Stimulated activated naive B cell treated with anti-CD40 and anti-IgM and Interleukin-4, amounts not matched to agents 10 μg/mL and 1 μg/mL and 100 μg/mL, for 72 hours (primary cell): ENCODE measurements at regions not wholly inside any gene's neighbourhood (a gene's known extent, or its start where the extent isn't known, plus 50 kb on each side); places are given as distances from the start of the nearest gene placed in this dataset.

ENCODE experiments used
- ATAC-seq, 2 donors: fragments of 150-1000 bp; cut with Tn5 transposase; replicated peaks; 2 replicates each; pipeline ENCODE4 v1.10.0; 2021; ENCODE audit warnings: moderate library complexity in 1 of 2
- DNase-seq: peaks from one replicate; pipeline ENCODE4 v3.0.0; 2021
- H3K27ac Mint-ChIP-seq: one replicate; pipeline ENCODE4 v1.8.0; 2022; ENCODE audit warnings: mild to moderate bottlenecking, mixed read lengths
- H3K27me3 Mint-ChIP-seq, 2 donors: one replicate each; pipeline ENCODE4 v1.8.0; 2022; ENCODE audit warnings: mixed read lengths in 2 of 2
- H3K36me3 Mint-ChIP-seq, 2 donors: one replicate each; pipeline ENCODE4 v1.8.0; 2022; ENCODE audit warnings: mixed read lengths in 2 of 2, mild to moderate bottlenecking in 1 of 2
- H3K4me1 Mint-ChIP-seq, 2 donors: one replicate each; pipeline ENCODE4 v1.8.0; 2022; ENCODE audit warnings: mixed read lengths in 2 of 2, mild to moderate bottlenecking in 1 of 2
- H3K4me3 Mint-ChIP-seq, 2 donors: one replicate each; pipeline ENCODE4 v1.8.0; 2022; ENCODE audit warnings: mild to moderate bottlenecking in 2 of 2, mixed read lengths in 2 of 2, moderate library complexity in 1 of 2
- H3K9me3 Mint-ChIP-seq, 2 donors: one replicate each; pipeline ENCODE4 v1.8.0; 2022; ENCODE audit warnings: mixed read lengths in 2 of 2, mild to moderate bottlenecking in 1 of 2

DNA sequence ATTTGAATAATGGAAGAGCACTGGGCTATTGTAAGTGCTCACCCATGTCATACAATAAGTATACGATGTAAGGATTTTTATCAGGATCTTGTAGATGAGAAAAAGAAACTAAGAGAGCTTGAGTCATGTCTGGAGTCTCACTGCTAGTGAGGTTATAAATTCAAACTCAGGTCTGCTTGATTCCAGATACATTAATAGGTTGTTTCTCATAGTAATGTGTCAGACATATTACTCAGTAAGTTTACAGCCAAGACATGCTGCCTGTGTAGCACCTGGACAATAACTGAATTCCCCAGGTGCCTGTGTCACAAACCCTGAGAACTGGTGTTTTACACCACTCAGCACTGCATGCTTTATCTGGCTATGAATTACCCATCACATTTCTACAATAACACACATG is 216.9 kb upstream of the LRP1B start:
- H3K27me3 Mint-ChIP-seq = no peaks in the 10 kb centered on the region
- H3K4me1 Mint-ChIP-seq = no peaks in the 10 kb centered on the region
- DNase-seq (no peak), ATAC-seq (no peak)
- H3K9me3 Mint-ChIP-seq = peaks cover 0 to 2% of the 10 kb centered on the region in 2 donors
- no peak overlapping the region for H3K27ac Mint-ChIP-seq
- H3K4me3 Mint-ChIP-seq = no peak overlapping the region
- H3K36me3 Mint-ChIP-seq = no peaks in the 10 kb centered on the region

DNA sequence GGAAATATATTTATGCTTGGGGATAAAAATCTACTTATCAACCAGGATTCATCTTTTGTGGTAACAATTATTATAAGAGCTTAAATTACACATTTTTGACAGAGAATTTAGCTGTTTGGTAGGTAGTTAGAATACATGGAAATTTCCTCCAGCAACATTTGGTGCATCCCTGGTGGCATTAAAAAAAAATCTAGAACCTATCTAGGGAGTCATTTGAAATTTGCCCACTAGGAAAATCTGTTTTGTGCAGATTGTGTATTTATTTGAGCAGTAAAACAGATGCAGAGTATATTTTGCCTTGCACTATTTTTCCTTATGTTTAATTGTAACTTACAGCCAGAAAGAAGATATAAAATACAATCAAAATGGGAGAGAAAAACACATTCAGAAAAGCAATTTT is 208.4 kb upstream of the LRP1B start:
- H3K9me3 Mint-ChIP-seq = peaks cover 0 to 2% of the 10 kb centered on the region in 2 donors
- no peak overlapping the region for H3K27ac Mint-ChIP-seq
- ATAC-seq = no peak
- DNase-seq = no peak
- no peak overlapping the region for H3K4me3 Mint-ChIP-seq
- no peaks in the 10 kb centered on the region for H3K36me3 Mint-ChIP-seq
- no peaks in the 10 kb centered on the region for H3K4me1 Mint-ChIP-seq
- no peaks in the 10 kb centered on the region for H3K27me3 Mint-ChIP-seq

DNA sequence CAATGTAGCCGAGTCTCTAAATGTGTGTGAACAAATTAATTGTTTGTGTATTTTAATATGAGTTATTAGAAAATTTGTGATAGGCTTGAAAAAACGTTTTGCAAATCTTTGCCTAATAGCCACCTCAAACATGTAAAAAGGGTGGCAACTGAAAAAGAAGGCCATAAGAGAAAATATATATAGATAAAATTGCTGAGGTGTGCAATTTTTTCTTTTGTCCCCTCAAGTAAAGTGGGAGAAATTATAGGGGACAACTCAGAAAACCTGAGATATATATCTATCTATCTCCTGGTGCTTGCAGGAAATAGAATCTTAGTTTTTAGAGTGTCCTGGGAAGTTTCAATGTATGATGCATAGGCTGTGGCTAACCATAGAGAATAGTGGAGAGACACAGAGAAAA is 201.4 kb upstream of the LRP1B start:
- no peak overlapping the region for H3K4me3 Mint-ChIP-seq
- H3K27me3 Mint-ChIP-seq = no peaks in the 10 kb centered on the region
- H3K9me3 Mint-ChIP-seq = no peaks in the 10 kb centered on the region
- H3K36me3 Mint-ChIP-seq = no peaks in the 10 kb centered on the region
- no peaks in the 10 kb centered on the region for H3K4me1 Mint-ChIP-seq
- H3K27ac Mint-ChIP-seq = no peak overlapping the region
- ATAC-seq = no peak
- DNase-seq = no peak

DNA sequence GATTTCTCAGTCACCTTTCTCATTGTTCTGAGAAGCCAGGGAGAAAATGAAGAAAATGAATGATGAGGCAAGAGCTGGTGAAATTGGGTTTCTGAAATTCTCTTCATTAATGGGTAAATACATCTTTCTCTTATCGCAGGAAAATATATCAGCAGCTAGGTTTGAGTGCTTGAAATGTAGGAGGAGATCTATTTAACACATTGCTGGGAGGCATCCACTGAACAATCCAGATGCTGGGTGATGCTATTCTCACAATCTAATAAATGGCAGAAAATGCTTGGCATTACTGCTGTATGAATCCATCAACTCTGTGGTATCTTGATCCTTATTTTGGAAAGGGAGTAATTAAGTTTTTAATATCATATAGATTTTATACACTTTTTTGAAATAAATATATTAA is 199.6 kb upstream of the LRP1B start:
- H3K36me3 Mint-ChIP-seq = no peaks in the 10 kb centered on the region
- H3K4me3 Mint-ChIP-seq = no peak overlapping the region
- DNase-seq (no peak), ATAC-seq (no peak)
- H3K27ac Mint-ChIP-seq = no peak overlapping the region
- no peaks in the 10 kb centered on the region for H3K9me3 Mint-ChIP-seq
- no peaks in the 10 kb centered on the region for H3K27me3 Mint-ChIP-seq
- H3K4me1 Mint-ChIP-seq = no peaks in the 10 kb centered on the region

GRCh38 chr2:142325870-142326269 is 195.1 kb upstream of the LRP1B start:
- no peak for ATAC-seq
- no peaks in the 10 kb centered on the region for H3K27me3 Mint-ChIP-seq
- no peaks in the 10 kb centered on the region for H3K4me1 Mint-ChIP-seq

GRCh38 chr2:142323206-142323605 is 192.4 kb upstream of the LRP1B start:
- DNase-seq = no peak
- no peak for ATAC-seq
- Mint-ChIP-seq H3K4me3 (no peak overlapping the region), H3K4me1 (no peaks in the 10 kb centered on the region), H3K27me3 (no peaks in the 10 kb centered on the region), H3K36me3 (no peaks in the 10 kb centered on the region), H3K9me3 (no peaks in the 10 kb centered on the region), H3K27ac (no peak overlapping the region)

More at GRCh38 chr2:142325870-142326269, 195.1 kb upstream of the LRP1B start:
- Mint-ChIP-seq H3K27ac (no peak overlapping the region), H3K36me3 (no peaks in the 10 kb centered on the region), H3K9me3 (no peaks in the 10 kb centered on the region), H3K4me3 (no peak overlapping the region)
- no peak for DNase-seq

DNA sequence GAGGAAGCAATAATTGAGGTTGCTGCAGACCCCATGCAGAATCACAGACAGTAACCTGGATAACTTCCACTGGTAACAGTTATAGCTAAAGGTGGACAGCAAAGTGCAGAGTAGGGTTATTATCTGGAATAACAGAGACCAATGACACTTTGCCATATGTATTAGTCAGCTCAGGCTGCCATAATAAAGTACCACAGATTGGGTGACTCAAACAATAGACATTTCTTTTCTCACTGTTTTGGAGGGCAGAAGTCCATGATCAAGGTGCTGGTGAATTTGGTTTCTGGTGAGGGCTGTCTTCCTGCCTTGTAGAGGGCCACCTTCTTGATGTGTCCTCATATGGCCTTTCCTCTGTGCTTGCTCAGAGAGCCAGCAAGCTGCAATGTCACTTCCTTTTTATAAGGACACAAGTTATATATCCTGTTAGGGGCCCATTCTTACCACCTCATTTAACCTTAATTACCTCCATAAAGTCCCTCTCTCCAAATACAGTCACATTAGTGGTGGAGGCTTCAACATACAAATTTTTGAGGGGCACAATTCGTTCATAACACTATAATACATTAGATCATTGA is 191.0 kb upstream of the LRP1B start:
- Mint-ChIP-seq H3K27me3 (no peaks in the 10 kb centered on the region), H3K27ac (no peak overlapping the region), H3K4me1 (no peaks in the 10 kb centered on the region), H3K36me3 (no peaks in the 10 kb centered on the region), H3K4me3 (no peak overlapping the region), H3K9me3 (no peaks in the 10 kb centered on the region)
- DNase-seq (no peak), ATAC-seq (no peak)

DNA sequence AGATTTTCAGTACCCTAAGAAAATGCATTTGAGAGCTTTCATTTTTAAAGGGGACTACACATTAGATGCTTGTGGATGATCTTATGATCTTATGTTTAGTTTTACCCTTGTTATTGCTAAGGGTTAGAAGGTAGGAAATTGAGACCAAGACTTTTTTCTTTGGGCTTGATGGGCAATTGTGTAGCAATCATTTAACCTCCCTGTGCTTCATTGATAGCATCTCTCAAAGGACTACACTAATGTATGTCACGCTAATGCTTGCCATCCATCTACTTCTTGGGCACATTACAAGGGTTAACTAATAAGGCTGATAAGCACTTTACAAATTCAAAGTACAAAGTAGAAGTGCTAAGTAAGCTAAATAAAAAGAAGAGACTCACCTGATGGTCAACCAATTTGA is 189.3 kb upstream of the LRP1B start:
- ATAC-seq (no peak), DNase-seq (no peak)
- H3K36me3 Mint-ChIP-seq = no peaks in the 10 kb centered on the region
- H3K9me3 Mint-ChIP-seq = no peaks in the 10 kb centered on the region
- no peaks in the 10 kb centered on the region for H3K27me3 Mint-ChIP-seq
- H3K4me3 Mint-ChIP-seq = no peak overlapping the region
- H3K27ac Mint-ChIP-seq = no peak overlapping the region
- H3K4me1 Mint-ChIP-seq = no peaks in the 10 kb centered on the region

DNA sequence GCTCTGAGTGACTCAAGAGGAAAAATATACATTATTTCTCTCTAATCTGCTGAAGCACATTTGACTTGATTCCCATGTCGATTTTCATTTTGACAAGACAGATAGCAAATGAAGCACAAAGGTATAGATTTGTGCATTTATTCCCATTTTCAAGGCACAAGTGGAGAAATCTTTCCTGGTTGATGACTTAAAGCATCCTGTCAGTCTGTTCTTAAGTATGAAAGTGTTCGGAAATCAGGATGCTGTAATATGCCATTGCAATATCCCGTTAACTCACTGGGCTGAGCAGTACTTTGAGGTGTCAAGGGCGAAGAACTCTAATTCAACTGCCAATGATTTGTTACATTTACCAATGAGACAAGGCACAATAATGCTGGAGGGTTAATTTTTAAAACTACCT is 185.2 kb upstream of the LRP1B start:
- H3K27me3 Mint-ChIP-seq = no peaks in the 10 kb centered on the region
- no peak for DNase-seq
- no peaks in the 10 kb centered on the region for H3K4me1 Mint-ChIP-seq
- no peak overlapping the region for H3K4me3 Mint-ChIP-seq
- no peak overlapping the region for H3K27ac Mint-ChIP-seq
- ATAC-seq = no peak
- H3K36me3 Mint-ChIP-seq = no peaks in the 10 kb centered on the region
- H3K9me3 Mint-ChIP-seq = peaks cover 7% of the 10 kb centered on the region in 2 donors

DNA sequence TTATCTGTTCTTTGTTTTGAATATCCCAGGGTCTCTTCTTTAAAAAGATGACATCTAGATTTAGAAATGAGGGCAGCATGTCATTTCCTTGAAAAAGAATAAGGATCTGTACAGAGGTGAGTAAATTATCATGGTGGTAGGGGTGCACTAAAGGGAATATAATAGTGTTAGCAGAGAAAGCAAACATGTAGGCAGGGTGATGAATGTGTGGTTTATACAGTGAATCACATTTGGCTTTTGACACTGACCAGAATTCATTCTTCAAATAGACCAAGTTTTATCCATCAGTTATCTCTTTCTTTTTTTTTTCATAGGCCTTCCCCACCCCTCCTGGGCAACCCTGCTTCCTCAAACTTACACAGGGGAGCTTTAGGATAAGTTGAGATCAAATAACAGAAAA is 184.5 kb upstream of the LRP1B start:
- no peak for ATAC-seq
- Mint-ChIP-seq H3K27ac (no peak overlapping the region), H3K27me3 (no peaks in the 10 kb centered on the region), H3K9me3 (peaks cover 11% of the 10 kb centered on the region in 2 donors), H3K4me3 (no peak overlapping the region), H3K36me3 (no peaks in the 10 kb centered on the region), H3K4me1 (no peaks in the 10 kb centered on the region)
- no peak for DNase-seq

DNA sequence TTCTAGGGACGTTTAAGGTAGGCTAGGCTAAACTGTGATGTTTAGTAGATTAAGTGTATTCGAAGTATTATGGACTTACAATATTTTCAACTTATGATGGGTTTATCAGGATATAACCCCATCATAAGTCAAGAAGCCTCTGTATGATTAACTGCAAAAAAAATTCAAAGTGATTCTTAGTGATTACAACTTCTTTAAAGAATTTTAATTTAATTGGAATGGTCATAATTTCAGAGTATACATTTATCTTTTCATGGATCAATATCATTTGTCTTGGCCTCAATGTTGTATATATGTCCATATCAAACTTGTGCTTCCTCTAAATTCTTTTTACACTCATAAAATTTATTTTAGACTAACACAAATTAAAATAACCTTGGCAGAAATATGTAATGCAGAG is 183.3 kb upstream of the LRP1B start:
- no peak overlapping the region for H3K27ac Mint-ChIP-seq
- DNase-seq (no peak), ATAC-seq (no peak)
- H3K4me1 Mint-ChIP-seq = no peaks in the 10 kb centered on the region
- peaks cover 11 to 18% of the 10 kb centered on the region in 2 donors for H3K9me3 Mint-ChIP-seq
- no peaks in the 10 kb centered on the region for H3K27me3 Mint-ChIP-seq
- H3K4me3 Mint-ChIP-seq = no peak overlapping the region
- H3K36me3 Mint-ChIP-seq = no peaks in the 10 kb centered on the region

GRCh38 chr2:142310530-142310929 is 179.7 kb upstream of the LRP1B start:
- Mint-ChIP-seq H3K4me3 (no peak overlapping the region), H3K27ac (no peak overlapping the region), H3K9me3 (peaks cover 11 to 18% of the 10 kb centered on the region in 2 donors), H3K27me3 (no peaks in the 10 kb centered on the region), H3K4me1 (no peaks in the 10 kb centered on the region), H3K36me3 (no peaks in the 10 kb centered on the region)
- no peak for DNase-seq
- ATAC-seq = no peak

DNA sequence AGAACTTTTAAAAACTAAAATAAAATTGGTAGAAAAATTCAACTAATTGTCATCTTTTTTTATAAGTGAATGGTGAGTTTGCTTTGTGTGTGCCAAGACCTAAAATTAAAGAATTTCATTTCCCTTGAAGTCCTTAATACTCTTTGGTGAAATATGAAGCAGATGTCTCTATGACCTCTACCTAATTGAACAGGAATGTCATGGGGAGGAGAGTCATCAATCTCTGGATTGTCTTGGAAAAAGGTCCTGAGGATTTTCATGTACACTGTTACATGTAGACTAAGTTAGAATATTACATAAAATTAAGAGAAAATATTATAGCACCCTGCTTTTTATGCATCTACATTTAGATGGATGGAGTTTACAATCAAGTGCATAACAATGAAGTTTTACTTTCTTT is 177.9 kb upstream of the LRP1B start:
- Mint-ChIP-seq H3K9me3 (peaks cover 11 to 18% of the 10 kb centered on the region in 2 donors), H3K36me3 (no peaks in the 10 kb centered on the region), H3K4me1 (no peaks in the 10 kb centered on the region), H3K4me3 (no peak overlapping the region), H3K27me3 (no peaks in the 10 kb centered on the region), H3K27ac (no peak overlapping the region)
- DNase-seq = no peak
- no peak for ATAC-seq

- ATAC-seq (no peak), DNase-seq (no peak)
- H3K4me1 Mint-ChIP-seq = no peaks in the 10 kb centered on the region
- H3K36me3 Mint-ChIP-seq = no peaks in the 10 kb centered on the region
- H3K9me3 Mint-ChIP-seq = peaks cover 11 to 18% of the 10 kb centered on the region in 2 donors
- no peak overlapping the region for H3K4me3 Mint-ChIP-seq
- no peaks in the 10 kb centered on the region for H3K27me3 Mint-ChIP-seq
- no peak overlapping the region for H3K27ac Mint-ChIP-seq
These were observed 176.8 kb upstream of the LRP1B start for GRCh38 chr2:142307616-142308115.

GRCh38 chr2:142307086-142307485 is 176.3 kb upstream of the LRP1B start:
- peaks cover 11 to 18% of the 10 kb centered on the region in 2 donors for H3K9me3 Mint-ChIP-seq
- no peaks in the 10 kb centered on the region for H3K27me3 Mint-ChIP-seq
- H3K4me1 Mint-ChIP-seq = no peaks in the 10 kb centered on the region
- DNase-seq (no peak), ATAC-seq (no peak)
- no peak overlapping the region for H3K27ac Mint-ChIP-seq
- H3K36me3 Mint-ChIP-seq = no peaks in the 10 kb centered on the region
- H3K4me3 Mint-ChIP-seq = no peak overlapping the region

GRCh38 chr2:142306131-142306530 is 175.3 kb upstream of the LRP1B start:
- Mint-ChIP-seq H3K4me1 (no peaks in the 10 kb centered on the region), H3K9me3 (peaks cover 5 to 11% of the 10 kb centered on the region in 2 donors), H3K27me3 (no peaks in the 10 kb centered on the region), H3K36me3 (no peaks in the 10 kb centered on the region), H3K27ac (no peak overlapping the region), H3K4me3 (no peak overlapping the region)
- no peak for DNase-seq
- ATAC-seq = no peak
